HG02610 (cell line): ENCODE measurements at regions not wholly inside any gene's neighbourhood (a gene's known extent, or its start where the extent isn't known, plus 50 kb on each side); places are given as distances from the start of the nearest gene placed in this dataset.

Source experiments
- ATAC-seq: cut with Tn5 transposase; IDR thresholded peaks from one replicate; pipeline ENCODE4 v1.9.1; 2021; ENCODE audit warnings: mild to moderate bottlenecking, moderate library complexity; ENCODE audit not compliant: unreplicated experiment

- ATAC-seq, result no peak
These were observed 290.1 kb upstream of the TSHZ3 start for GRCh38 chr19:31639306-31639705.

GRCh38 chr19:31641591-31641990 lies 292.4 kb upstream of the TSHZ3 start:
- ATAC-seq, result no peak

GRCh38 chr19:31648347-31648746 lies 299.1 kb upstream of the TSHZ3 start:
- no peak for ATAC-seq

- no peak for ATAC-seq
These were observed 307.3 kb upstream of the TSHZ3 start for GRCh38 chr19:31656507-31656906.

GRCh38 chr19:31658993-31659896 lies 310.0 kb upstream of the TSHZ3 start:
- ATAC-seq, result no peak

GRCh38 chr19:31659897-31660210 lies 310.6 kb upstream of the TSHZ3 start:
- ATAC-seq, result no peak

GRCh38 chr19:31664096-31664495 lies 314.9 kb upstream of the TSHZ3 start:
- no peak for ATAC-seq

GRCh38 chr19:31664997-31665396 lies 315.8 kb upstream of the TSHZ3 start:
- no peak for ATAC-seq

- ATAC-seq, result no peak
These were observed 316.9 kb upstream of the TSHZ3 start for GRCh38 chr19:31666126-31666525.

- ATAC-seq, result no peak
These were observed 317.9 kb upstream of the TSHZ3 start for GRCh38 chr19:31667106-31667505.

GRCh38 chr19:31668921-31669320 lies 319.7 kb upstream of the TSHZ3 start:
- ATAC-seq, result no peak

- ATAC-seq, result no peak
These were observed 321.7 kb upstream of the TSHZ3 start for GRCh38 chr19:31670931-31671330.

- ATAC-seq, result no peak
These were observed 322.3 kb upstream of the TSHZ3 start for GRCh38 chr19:31671411-31672035.

- no peak for ATAC-seq
These were observed 325.4 kb upstream of the TSHZ3 start for GRCh38 chr19:31674503-31675192.

GRCh38 chr19:31675193-31675913 lies 326.1 kb upstream of the TSHZ3 start:
- ATAC-seq, result no peak

GRCh38 chr19:31676271-31677004 lies 327.2 kb upstream of the TSHZ3 start:
- ATAC-seq, result no peak

- no peak for ATAC-seq
These were observed 329.2 kb upstream of the TSHZ3 start for GRCh38 chr19:31678421-31678820.

GRCh38 chr19:31681121-31681520 lies 331.9 kb upstream of the TSHZ3 start:
- ATAC-seq, result no peak

- no peak for ATAC-seq
These were observed 344.1 kb upstream of the TSHZ3 start for GRCh38 chr19:31693131-31693932.

GRCh38 chr19:31693933-31694269 lies 344.7 kb upstream of the TSHZ3 start:
- ATAC-seq, result no peak
